GM13977 (cell line): ENCODE measurements at regions not wholly inside any gene's neighbourhood (a gene's known extent, or its start where the extent isn't known, plus 50 kb on each side); places are given as distances from the start of the nearest gene placed in this dataset.

Experiments used
- DNase-seq: peaks from one replicate; pipeline ENCODE4 v3.0.0; 2012; ENCODE audit warnings: low spot score
- CTCF ChIP-seq: IDR thresholded peaks from 2 replicates; pipeline ENCODE4 v1.5.1; 2012; ENCODE audit warnings: mild to moderate bottlenecking, control low read depth; ENCODE audit not compliant: insufficient read depth; ENCODE audit errors: extremely low read depth, missing control alignments
- in situ Hi-C: fragments of 300-500 bp; cut with MboI; formaldehyde crosslinking; loops from one replicate; pipeline ENCODE4 v1.12.0; 2022; ENCODE audit warnings: low sequenced_read_pairs, low pct_unique_long_range_greater_than_20kb, mixed read lengths, inconsistent platforms; ENCODE audit not compliant: unreplicated experiment

- in situ Hi-C loops, result no loop called here
- no peak for TF ChIP-seq CTCF
- no peak for DNase-seq
Measured at GRCh38 chr2:173706936-173707335, 258.2 kb downstream of the SP3 start.

GRCh38 chr2:173708806-173709205 lies 256.4 kb downstream of the SP3 start:
- TF ChIP-seq CTCF, result no peak
- in situ Hi-C loops, result no loop called here
- no peak for DNase-seq

- TF ChIP-seq CTCF, result no peak
- in situ Hi-C loops, result no loop called here
- DNase-seq, result no peak
Measured at GRCh38 chr2:173711816-173712215, 253.4 kb downstream of the SP3 start.

GRCh38 chr2:173713904-173714555 lies 251.1 kb downstream of the SP3 start:
- no peak for TF ChIP-seq CTCF
- in situ Hi-C loops, result no loop called here
- DNase-seq, result no peak

GRCh38 chr2:173715441-173715840 lies 249.7 kb downstream of the SP3 start:
- no peak for DNase-seq
- in situ Hi-C loops, result no loop called here

GRCh38 chr2:173716458-173717052 lies 248.6 kb downstream of the SP3 start:
- DNase-seq, result no peak
- TF ChIP-seq CTCF, result no peak
- in situ Hi-C loops, result no loop called here

More at GRCh38 chr2:173715441-173715840, 249.7 kb downstream of the SP3 start:
- no peak for TF ChIP-seq CTCF
